NCI-H82 (cell line): ENCODE measurements at regions not wholly inside any gene's neighbourhood (a gene's known extent, or its start where the extent isn't known, plus 50 kb on each side); places are given as distances from the start of the nearest gene placed in this dataset.

Experiments used
- DNase-seq: peaks from one replicate; lab custom pipeline; 2025; lab: John Stamatoyannopoulos, UW

DNA sequence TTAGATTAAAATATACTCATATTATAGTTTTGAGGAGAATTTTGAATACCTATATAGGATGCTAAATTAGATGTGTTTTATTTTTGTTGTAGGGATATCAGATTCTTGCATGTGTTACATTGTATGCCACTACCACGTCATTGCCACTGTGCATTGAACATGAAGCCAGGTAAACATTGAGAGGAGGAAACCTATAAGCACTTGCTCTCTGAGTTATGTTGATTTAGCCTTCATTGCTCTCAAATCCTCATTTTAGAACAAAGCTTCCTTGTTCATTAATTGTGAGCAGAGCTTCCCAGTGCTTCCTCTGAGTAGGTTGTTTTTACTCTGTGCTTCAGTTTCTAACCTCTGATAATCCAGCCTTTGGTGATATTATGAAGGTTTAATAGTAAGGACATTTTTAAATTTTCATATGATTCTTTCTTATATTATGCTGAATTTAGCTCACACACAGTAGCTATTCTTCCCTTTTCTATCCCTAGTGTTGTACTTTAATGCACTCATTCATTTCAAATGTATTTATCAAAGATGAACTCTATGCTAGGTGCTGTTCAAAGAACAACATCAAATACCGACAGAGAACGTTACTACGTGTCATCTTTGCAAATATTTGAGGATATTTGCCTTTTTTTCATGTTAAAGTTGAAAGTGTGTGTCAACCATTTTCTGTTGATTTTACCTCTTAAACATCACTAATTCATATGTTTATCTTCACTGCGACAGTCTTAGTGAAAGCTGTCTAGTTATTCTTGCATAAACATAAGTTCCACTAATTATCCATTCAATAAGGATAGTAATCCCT, 1448.0 kb upstream of the MIR17HG start:
- DNase-seq = no peak

DNA sequence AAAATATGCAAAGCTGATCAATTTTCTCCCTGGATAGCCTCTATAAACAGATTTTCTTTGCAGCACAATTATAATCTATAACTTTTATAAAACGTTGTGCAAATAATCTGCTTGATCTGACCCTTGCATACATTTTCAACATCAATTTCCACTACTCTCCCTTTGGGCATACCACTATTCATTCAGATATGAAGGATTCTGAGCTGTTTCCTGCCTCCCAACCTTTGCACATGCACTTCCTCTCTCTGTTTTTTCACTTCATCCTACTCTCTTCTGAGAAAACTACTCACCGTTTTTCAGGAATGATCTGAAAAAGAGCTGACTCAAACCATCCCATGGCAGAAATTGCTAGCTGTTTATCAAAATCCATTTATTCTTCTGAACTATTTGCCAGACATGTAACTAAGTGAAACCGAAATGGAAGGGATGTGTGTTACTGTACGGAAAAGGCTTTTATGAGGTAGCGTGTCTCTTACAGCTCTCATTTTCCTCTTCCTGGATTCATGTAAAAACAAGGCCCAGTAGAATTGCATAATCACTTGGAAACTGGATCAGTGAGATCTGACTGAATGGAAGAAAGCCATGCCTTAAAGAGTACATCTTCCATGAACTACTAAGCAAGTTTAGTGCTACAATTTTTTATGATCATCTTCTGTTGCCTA, 1447.3 kb upstream of the MIR17HG start:
- DNase-seq = no peak

DNA sequence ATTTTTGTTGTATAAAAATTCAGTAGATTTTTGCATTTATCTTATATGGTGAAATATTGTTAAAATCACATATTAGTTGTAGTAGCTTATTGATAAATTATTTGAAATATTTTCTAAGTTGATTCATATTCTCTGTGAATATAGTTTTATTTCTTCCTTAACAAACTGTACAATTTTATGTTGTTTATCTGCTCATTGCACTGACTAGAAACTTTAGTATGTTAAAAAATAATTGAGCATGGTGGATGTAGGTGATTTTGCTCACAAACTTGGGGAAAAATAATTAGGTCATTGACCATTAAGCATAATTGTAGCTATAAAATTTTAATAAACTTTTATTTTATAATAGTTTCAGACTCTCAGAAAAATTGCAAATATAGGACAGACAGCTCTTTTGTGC, 1445.3 kb upstream of the MIR17HG start:
- DNase-seq = no peak

DNA sequence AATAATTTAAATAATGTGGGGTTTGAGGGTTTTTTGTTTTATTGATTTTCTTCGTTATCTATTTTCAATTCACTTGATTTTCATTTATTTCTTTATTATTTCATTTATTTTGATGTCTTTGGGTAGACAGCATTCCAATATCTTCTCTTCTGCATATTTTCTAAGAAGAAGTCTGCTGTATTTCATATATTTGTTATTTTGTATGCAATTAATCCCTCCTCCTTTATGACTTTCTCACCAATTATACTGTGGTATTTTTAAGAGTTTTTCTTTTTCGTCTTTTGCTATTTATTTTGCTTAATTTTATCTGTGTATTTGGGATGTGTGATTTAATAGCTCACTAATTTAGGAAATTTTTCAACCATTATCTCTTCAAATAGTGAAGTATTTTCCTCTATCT, 1444.4 kb upstream of the MIR17HG start:
- DNase-seq = no peak

DNA sequence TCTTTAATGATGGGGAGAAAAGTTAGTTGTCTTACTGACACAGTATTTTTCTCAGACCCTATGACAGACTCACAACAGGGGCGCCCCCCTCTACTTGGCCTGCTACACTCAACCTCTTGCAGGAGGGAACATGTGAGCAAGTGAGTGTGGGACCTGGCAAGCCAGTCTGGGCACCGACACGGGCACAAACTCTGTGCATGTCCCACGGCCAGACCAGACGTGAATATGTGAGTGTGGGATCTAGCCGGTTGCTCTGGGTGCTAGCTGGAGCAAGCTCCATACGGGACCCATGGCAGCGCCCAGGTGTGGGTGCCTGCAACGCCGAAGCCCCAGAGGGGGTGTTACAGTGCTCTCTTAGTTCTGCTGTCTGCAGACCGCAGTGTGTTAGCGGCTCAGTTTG, 1437.3 kb upstream of the MIR17HG start:
- no peak for DNase-seq

DNA sequence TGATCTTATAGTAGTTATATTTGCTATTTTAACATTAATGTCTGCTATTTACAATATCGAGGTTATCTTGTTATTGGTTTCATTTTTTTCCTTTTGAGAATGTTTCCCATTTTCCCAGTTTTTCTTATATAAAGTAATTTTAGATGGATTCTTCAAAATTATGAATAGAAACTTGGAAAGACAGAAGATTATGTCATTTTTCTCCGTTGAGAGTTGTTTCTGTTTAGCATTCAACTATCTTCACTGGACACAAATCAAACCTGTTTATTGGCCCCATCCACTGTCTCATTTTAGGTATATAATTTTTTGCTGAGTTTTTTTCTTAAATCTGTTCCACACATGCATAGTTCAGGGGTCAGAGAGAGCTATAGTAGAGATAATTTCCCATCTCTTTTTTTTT, 1430.9 kb upstream of the MIR17HG start:
- DNase-seq = no peak

DNA sequence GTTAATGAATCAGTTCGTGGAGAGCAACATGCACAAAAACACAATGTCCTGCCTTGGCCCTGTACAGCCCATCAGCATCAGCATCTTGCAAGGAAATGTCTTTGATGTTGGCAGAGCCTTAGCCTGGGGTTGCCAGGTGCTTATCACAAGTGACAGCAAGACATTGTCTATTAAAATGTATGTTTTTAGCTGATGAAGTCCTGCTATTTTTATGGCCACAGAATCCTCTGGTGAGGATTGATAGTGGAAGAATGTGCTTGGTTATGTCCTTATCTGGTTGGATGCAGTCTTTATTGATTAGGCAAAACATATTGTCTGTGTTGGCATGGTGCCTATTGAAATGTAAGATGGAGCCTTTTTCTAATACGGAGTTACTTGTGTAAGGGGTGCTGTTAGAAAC, 1427.0 kb upstream of the MIR17HG start:
- DNase-seq = no peak

- no peak for DNase-seq
Measured at GRCh38 chr13:89923052-89923451, 1424.4 kb upstream of the MIR17HG start.

- no peak for DNase-seq
Measured at GRCh38 chr13:89923736-89924135, 1423.8 kb upstream of the MIR17HG start.

GRCh38 chr13:89925107-89925506, 1422.4 kb upstream of the MIR17HG start:
- peak; percentile 62 for DNase-seq

- DNase-seq = no peak
Measured at GRCh38 chr13:89930861-89931260, 1416.6 kb upstream of the MIR17HG start.

- no peak for DNase-seq
Measured at GRCh38 chr13:89932902-89933301, 1414.6 kb upstream of the MIR17HG start.

- no peak for DNase-seq
Measured at GRCh38 chr13:89936256-89936655, 1411.2 kb upstream of the MIR17HG start.

DNA sequence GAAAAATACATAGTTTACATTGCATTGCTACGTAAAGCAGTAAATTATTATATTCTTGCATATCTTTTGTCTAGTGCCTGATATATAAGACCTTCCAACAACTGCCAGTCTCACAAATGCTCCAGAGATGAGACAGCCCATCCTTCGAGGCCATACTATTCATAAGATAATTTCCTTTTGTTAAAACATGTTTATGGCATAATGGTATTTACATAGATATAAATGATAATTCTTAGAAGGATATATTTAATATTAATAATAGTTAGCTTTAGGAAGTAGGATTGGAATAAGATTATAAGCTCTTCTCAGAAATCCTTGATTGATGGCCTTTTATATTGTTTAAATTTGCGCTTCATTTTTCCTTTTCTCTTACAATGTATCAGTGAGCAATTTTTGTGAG, 1410.1 kb upstream of the MIR17HG start:
- DNase-seq = no peak

GRCh38 chr13:89940383-89940782, 1407.1 kb upstream of the MIR17HG start:
- no peak for DNase-seq

- DNase-seq = no peak
Measured at GRCh38 chr13:89943139-89943538, 1404.3 kb upstream of the MIR17HG start.

- DNase-seq = no peak
Measured at GRCh38 chr13:89950225-89950624, 1397.3 kb upstream of the MIR17HG start.

DNA sequence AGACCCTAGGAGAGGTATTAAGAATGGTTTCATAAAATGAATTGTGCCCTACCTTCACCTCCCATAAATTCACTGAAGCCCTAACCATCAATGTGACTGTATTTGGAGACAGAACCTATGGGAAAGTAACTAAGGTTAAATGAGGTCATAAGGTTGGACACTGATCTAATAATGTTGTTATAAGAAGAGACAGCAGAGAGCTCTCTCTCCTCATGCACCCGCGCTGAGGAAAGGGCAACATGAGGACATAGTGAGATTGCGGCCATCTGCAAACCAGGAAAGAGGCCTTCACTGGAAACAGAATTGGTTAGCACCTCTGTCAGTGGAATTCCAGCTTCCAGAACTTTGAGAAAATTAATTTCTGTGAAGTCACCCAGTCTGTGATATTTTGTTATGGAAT, 1396.1 kb upstream of the MIR17HG start:
- DNase-seq = peak; percentile 85

GRCh38 chr13:89953581-89953980, 1393.9 kb upstream of the MIR17HG start:
- no peak for DNase-seq

DNA sequence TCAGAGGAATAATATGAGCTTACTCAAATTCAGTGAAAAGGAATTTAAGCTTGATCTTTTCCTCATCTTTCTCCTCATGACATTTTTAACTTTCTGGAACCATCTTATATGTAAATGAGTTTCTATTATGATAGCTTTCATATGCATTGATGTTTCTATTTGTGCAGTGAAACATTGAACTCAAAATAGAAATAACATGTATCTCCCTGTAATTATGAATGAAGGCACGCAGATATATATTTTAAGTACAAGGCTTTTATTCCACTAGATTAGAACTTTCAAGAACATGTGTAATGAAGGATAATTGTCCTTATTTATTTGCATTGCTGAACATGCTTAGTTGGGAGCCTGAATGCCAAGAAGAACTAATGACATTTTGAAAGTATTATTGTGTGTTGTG, 1391.7 kb upstream of the MIR17HG start:
- no peak for DNase-seq

- DNase-seq = no peak
Measured at GRCh38 chr13:89959074-89959473, 1388.4 kb upstream of the MIR17HG start.

DNA sequence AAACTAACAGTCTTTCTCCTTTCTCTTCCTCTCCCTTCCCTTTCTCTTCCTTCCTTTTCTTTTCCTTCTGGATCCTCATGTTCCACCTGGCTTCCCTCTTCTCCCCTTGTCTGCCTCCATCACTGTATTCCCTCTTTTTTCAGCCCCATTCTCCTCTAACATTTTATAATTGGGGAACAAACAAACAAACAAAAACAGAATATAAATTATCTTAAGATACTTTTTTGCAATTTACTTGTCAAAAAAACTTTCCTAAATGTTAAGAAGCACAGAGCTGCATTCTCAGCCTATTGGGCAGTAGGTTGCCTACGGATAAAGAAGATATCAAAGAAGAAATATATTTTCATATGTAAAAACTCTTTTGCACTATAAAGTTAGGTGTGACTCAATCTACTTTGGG, 1382.2 kb upstream of the MIR17HG start:
- no peak for DNase-seq

DNA sequence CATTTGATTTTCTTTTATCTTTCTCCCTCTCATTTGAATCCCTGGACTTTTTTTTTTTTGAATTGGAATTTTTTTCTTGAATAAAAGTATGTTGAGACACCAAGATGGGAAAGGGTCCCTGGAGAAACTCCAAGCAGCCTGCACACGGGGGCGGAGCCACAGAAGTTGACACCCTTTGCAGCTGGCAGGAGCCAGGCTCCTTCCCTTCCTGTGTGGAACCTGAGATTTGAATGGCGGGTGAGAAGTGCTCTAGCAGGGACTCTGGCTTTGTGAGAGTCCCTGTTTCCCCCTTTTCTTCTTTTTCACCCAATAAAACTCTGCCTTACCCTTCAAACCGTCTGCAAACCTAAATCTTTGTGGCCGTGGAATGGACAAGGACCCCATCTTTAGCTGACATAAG, 1381.0 kb upstream of the MIR17HG start:
- peak; percentile 33 for DNase-seq

- no peak for DNase-seq
Measured at GRCh38 chr13:89967701-89968100, 1379.8 kb upstream of the MIR17HG start.
